Stimulated activated CD4-positive, alpha-beta T cell treated with anti-CD3 and anti-CD28 coated beads, Interleukin-1b, Interleukin-23, amount 100 ng/mL, for 4 hours (primary cell): ENCODE measurements at regions not wholly inside any gene's neighbourhood (a gene's known extent, or its start where the extent isn't known, plus 50 kb on each side); places are given as distances from the start of the nearest gene placed in this dataset.
"Not testable (repeated sequence)": the region's sequence is repeated elsewhere in the genome, so short reads cannot be mapped to it uniquely, and the experiment has no call there.

ENCODE experiments used
- DNase-seq, 2 donors: peaks; one replicate each; pipeline ENCODE4 v3.0.0-alpha.2; 2020; ENCODE audit warnings: low read depth in 2 of 2

GRCh38 chr1:91605566-91605965, 104.9 kb downstream of the CDC7 start:
- DNase-seq, result no peak

GRCh38 chr1:91606546-91607078, 106.0 kb downstream of the CDC7 start:
- no peak for DNase-seq

DNA sequence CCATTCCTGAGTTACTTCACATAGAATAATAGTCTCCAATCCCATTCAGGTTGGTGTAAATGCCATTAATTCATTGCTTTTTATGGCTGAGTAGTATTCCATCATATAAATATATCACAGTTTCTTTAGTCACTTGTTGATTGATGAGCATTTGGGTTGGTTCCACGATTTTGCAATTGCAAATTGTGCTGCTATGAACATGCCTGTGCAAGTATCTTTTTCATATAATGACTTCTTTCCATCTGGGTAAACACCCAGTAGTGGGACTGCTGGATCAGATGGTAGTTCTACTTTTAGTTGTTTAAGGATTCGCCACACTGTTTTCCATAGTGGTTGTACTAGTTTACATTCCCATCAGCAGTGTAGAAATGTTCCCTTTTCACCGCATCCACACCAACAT, 107.0 kb downstream of the CDC7 start:
- not testable (repeated sequence) for DNase-seq

DNA sequence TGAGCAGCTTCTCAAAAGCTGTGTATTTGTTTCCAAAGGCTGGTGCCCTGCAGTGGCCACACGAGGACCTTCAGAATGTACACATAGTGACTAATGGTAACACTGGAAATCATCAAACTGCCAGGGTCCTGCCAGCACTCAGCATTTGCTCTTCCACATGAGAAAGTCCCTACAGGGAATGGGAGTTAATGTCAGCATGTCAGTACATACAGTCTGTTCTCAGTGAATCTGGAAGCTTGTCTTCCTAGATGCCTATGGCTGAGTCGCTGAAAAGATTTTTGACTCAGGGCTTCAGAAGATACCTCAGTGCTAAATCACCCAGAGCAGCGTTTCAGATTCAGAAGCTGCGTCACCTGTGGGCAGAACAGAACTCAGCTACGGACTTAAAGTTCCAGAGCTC, 108.2 kb downstream of the CDC7 start:
- no peak for DNase-seq

- no peak for DNase-seq
Observed at GRCh38 chr1:91609551-91609950, 108.9 kb downstream of the CDC7 start.

GRCh38 chr1:91610102-91610501, 109.5 kb downstream of the CDC7 start:
- no peak for DNase-seq

GRCh38 chr1:91610789-91611188, 110.1 kb downstream of the CDC7 start:
- no peak for DNase-seq

DNA sequence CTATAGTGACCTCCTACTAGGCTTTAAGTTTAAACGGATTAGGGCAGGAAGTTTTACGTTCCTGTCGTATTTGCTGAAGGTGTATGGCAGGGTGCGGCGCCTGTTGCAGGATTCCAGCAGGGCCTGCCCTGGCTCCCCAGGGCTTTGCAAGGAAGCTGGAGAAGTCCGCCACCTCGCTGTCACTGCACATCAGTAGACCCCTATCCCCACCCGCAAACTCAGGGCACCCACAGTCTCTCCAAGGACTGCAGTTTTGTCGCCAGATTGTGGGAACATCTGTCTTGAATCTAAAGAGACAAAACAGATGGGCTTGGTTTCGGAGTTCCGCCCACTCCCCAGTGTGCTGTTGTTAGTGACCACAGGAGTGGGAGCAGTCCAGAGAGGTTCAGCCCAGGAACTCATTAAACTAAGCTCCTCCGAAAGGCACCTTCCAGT, 110.8 kb downstream of the CDC7 start:
- no peak for DNase-seq

GRCh38 chr1:91613595-91613994, 112.9 kb downstream of the CDC7 start:
- DNase-seq, result no peak

GRCh38 chr1:91616712-91617111, 116.1 kb downstream of the CDC7 start:
- DNase-seq, result no peak

GRCh38 chr1:91617285-91617765, 116.7 kb downstream of the CDC7 start:
- DNase-seq, result no peak

GRCh38 chr1:91619881-91620280, 119.2 kb downstream of the CDC7 start:
- DNase-seq, result no peak

DNA sequence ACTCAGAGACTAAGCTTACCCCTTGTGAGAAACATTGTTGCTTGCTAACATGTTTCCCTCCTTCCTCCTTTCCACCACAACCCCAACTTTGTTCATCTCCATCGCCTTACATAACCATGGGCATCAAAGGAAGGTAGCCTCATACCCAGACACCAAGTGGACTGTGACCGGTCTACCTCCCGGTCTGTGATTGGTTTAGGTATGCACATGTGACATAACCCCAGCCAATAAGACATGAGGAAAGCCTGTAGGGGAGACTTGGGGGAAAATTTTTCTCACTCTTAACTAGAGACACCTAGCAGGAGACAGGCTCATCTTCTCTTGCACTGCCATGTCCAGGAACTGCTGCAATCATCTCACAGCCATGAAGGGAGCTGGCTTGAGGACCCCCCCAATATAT, 120.7 kb downstream of the CDC7 start:
- DNase-seq, result no peak

DNA sequence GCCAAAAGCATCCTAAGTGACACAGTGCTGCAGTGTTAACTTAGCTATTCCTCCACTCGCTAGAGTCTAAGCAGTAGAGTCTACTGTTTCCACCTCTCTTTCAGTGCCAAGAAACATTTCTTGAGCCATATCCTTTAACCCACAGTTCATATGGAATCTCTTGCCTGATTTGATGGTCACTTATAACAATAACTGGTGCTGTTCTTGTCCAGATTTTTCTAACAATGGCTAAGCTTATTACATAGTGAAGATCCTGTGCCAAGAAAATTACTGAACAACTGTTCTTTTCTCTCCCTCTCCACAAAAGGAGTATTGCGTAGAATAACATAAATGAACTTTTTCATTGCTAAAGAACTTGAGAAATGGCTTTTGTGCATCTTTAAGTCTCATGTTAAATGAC, 121.3 kb downstream of the CDC7 start:
- no peak for DNase-seq

DNA sequence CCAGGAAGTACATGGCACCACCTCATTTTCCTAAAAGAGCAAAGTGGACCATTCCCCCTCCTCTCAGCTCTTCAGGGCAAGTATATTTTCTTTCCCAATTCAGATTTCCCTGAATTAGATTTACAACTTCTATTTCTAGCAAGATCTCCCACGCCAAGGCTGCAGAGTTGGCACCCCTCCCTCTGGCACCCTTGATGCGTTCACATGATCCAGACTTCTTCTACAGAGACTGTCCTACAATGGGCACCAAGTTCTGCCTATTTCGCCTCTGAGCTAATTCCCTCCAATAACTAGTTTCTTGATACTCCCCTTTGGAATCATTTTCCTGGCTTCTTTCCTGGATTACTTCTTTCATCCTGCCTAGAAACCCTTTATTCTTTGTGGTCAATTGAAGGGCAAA, 122.0 kb downstream of the CDC7 start:
- no peak for DNase-seq

GRCh38 chr1:91623020-91623419, 122.4 kb downstream of the CDC7 start:
- no peak for DNase-seq

DNA sequence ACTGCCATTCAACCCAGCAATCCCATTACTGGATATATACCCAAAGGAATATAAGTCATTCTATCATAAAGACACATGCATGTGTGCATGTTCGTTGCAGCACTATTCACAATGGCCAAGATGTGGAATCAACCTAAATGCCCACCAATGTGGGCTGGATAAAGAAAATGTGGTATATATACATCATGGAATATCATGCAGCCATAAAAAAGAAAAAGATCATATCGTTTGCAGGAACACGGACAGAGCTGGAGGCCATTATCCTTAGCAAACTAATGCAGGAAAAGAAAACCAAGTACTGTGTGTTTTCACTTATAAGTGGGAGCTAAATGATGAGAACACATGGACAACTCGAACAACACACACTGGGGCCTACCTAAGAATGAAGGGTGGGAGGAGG, 123.7 kb downstream of the CDC7 start:
- no peak for DNase-seq
